Stimulated activated CD8-positive, alpha-beta memory T cell treated with anti-CD3 and anti-CD28 coated beads, Interleukin-4, amount 100 ng/mL, for 1 hour (primary cell): ENCODE measurements at regions not wholly inside any gene's neighbourhood (a gene's known extent, or its start where the extent isn't known, plus 50 kb on each side); places are given as distances from the start of the nearest gene placed in this dataset.
"Not testable (repeated sequence)": the region's sequence is repeated elsewhere in the genome, so short reads cannot be mapped to it uniquely, and the experiment has no call there.

Experiments
- DNase-seq, 2 donors: peaks; one replicate each; pipeline ENCODE4 v3.0.0-alpha.2; 2020; ENCODE audit warnings: low read depth in 2 of 2, low spot score in 1 of 2

GRCh38 chr3:155995525-155996370 lies 124.6 kb upstream of the KCNAB1 start:
- DNase-seq, result no peak

- no peak for DNase-seq
These were observed 123.5 kb upstream of the KCNAB1 start for GRCh38 chr3:155996882-155997281.

DNA sequence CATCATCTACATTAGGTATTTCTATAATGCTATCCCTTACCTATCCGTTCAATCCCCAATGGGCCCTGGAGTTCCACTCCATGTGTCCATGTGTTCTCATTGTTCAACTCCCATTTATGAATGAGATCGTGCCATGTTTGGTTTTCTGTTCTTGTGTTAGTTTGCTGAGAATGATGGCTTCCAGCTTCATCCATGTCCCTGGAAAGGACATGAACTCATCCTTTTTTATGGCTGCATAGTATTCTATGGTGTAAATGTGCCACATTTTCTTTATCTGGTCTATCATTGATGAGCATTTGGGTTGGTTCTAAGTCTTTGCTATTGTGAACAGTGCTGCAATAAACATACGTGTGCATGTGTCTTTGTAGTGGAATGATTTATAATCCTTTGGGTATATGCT lies 122.2 kb upstream of the KCNAB1 start:
- DNase-seq, result not testable (repeated sequence)

DNA sequence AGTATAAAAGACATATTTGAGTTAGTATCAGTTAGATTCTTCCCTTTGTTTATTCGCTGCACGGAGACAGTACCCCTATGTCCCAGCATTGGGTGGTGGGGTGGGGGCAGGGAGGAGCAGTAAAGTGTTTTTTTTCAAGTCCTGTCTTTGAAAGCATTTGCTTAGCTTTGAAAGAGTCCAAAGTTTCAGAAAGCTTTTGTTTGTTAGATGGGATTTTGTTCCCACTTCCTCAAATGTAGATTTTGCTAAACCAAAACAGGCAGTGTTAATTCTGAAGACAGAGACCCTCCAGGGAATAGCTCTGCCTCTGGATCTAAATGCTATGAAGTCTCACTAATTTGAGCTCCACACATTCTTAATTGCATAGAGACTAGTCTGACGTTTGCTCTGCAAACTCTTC lies 114.6 kb upstream of the KCNAB1 start:
- DNase-seq, result no peak

GRCh38 chr3:156010829-156011228 lies 109.5 kb upstream of the KCNAB1 start:
- no peak for DNase-seq

DNA sequence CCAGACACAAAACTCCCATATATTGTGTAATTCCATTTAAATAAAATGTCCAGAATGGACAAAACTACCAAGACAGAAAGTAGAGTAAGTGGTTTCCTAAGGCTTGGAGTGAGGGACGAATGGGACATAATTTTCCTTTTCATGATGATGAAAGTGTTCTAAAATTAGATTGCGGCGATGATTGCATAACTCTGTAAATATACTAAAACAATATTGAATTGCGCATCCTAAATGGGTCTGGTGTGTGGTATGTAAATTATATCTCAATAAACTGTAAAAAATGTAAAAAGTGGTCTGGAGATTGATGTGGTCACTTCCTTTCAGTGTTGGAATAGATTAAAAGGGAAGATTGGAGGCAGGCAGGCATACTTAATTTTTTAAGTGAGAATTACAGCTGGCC lies 105.9 kb upstream of the KCNAB1 start:
- no peak for DNase-seq

- DNase-seq, result no peak
These were observed 103.5 kb upstream of the KCNAB1 start for GRCh38 chr3:156016902-156017301.

GRCh38 chr3:156017352-156018030 lies 102.9 kb upstream of the KCNAB1 start:
- no peak for DNase-seq

- no peak for DNase-seq
These were observed 95.4 kb upstream of the KCNAB1 start for GRCh38 chr3:156024904-156025533.

GRCh38 chr3:156029208-156029607 lies 91.2 kb upstream of the KCNAB1 start:
- no peak for DNase-seq

DNA sequence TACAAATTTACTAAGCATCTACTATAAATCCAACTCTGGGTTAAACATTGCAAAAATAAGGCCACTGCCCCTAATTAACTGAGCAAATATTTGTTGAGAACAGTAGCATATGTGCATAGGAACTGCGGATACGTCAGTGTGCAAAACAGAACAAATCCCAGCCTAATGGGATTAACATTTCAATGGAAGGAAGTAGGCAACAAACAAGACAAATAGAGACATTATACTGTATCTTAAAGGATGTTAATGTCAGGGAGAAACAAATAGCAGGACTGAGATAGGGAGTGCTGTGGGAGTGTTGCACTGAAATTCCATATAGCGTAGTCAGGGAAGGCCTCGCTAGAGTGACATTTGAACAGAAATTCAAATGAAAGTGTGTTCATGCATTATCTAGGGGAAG lies 89.7 kb upstream of the KCNAB1 start:
- no peak for DNase-seq

DNA sequence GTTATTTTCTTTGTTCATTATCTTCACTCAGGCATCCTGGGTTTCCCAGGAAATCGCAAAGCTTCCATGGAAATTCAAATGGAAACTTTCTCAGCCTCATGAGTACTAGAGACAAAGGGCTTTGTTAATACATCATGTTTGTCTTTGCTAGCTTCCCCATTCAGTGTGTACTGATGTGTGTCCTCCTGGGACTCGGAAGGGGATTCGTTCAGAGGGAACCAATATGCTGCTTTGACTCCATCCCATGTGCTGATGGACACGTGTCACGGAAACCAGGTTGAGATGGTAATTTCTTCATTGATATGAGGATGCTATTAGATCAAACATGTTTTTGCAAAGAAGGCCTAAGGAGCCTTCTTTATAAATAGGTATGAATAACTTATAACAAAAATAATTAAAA lies 87.0 kb upstream of the KCNAB1 start:
- no peak for DNase-seq

GRCh38 chr3:156035158-156035557 lies 85.2 kb upstream of the KCNAB1 start:
- DNase-seq, result no peak

DNA sequence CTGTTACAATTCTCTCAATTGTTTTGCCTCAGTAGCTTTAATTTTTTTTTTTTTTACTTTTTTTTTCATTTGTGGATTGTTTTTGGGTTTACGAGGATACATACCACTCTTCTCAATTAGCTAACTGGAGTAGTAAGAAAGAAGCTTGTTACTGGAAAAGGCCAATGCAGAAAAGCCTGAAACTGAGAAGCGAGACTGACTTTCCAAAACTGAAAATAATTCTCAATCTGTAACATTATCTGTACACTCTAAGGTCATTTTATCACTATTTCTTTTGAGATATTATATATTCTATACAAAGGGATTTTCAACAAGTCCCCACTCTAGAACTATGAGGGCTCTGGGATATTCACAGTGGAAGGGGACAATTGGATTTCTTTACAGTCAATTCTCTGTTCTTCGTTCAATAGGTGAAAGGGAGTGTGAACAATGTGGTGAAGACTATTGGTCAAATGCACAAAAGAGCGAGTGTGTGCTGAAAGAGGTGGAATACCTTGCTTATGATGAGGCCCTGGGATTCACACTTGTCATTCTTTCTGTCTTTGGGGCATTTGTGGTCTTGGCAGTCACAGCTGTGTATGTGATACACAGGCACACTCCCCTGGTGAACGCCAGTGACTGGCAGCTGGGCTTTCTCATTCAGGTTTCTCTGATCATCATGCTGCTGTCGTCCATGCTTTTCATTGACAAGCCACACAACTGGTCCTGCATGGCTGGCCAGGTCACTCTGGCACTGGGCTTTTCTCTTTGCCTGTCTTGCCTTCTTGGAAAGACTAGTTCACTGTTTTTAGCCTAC lies 83.9 kb upstream of the KCNAB1 start:
- no peak for DNase-seq

GRCh38 chr3:156037356-156037755 lies 83.0 kb upstream of the KCNAB1 start:
- DNase-seq, result no peak

DNA sequence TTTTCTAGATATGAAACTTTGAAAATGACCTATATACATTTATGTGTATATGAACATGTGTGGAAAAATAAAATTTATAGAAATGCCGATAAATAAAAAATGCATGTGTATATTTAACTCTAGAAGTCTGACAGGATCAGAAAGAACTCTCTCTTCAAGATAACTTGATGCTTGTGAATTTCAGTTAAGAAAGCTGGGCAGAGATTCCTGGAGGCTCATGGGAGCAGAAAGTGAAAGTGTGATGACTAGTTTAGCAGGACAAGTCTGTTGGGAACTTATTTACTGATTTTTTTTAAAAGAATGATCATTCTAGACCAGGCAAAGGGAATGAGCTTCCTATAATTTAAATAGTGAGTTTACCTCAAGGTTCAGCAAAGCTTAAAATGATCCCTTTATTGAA lies 81.5 kb upstream of the KCNAB1 start:
- no peak for DNase-seq

DNA sequence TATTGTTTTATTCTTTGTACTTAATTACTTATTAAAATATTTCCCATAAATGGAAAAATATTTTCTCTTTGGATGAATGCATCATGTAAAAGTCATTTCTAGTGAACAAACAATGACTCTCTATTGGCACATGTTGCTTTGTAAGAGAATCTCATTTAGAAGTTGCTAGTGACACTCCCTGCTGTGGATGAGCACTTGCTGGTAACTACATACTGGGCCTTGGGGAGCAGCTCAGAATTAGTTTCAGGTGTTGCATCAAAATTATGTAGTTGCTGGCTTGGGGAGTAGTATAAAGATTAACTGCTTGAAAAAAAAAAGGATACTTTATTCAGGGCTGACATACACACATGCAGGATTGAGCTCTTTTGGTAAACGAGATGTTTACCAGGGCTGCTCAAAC lies 80.3 kb upstream of the KCNAB1 start:
- no peak for DNase-seq

DNA sequence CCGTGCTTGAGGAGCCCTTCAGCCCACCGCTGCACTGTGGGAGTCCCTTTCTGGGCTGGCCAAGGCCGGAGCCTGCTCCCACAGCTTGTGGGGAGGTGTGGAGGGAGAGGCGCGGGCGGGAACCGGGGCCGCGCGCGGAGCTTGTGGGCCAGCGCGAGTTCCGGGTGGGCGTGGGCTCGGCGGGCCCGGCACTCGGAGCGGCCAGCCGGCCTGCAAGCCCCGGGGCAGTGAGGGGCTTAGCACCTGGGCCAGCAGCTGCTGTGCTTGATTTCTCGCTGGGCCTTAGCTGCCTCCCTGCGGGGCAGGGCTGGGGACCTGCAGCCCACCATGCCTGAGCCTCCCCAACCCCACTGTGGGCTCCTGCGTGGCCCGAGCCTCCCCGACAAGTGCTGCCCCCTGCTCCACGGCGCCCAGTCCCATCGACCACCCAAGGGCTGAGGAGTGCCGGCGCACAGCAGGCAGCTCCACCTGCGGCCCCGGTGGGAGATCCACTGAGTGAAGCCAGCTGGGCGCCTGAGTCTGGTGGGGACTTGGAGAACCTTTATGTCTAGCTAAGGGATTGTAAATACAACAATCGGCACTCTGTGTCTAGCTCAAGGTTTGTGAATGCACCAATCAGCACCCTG lies 79.0 kb upstream of the KCNAB1 start:
- not testable (repeated sequence) for DNase-seq

GRCh38 chr3:156041856-156042255 lies 78.5 kb upstream of the KCNAB1 start:
- DNase-seq, result not testable (repeated sequence)

DNA sequence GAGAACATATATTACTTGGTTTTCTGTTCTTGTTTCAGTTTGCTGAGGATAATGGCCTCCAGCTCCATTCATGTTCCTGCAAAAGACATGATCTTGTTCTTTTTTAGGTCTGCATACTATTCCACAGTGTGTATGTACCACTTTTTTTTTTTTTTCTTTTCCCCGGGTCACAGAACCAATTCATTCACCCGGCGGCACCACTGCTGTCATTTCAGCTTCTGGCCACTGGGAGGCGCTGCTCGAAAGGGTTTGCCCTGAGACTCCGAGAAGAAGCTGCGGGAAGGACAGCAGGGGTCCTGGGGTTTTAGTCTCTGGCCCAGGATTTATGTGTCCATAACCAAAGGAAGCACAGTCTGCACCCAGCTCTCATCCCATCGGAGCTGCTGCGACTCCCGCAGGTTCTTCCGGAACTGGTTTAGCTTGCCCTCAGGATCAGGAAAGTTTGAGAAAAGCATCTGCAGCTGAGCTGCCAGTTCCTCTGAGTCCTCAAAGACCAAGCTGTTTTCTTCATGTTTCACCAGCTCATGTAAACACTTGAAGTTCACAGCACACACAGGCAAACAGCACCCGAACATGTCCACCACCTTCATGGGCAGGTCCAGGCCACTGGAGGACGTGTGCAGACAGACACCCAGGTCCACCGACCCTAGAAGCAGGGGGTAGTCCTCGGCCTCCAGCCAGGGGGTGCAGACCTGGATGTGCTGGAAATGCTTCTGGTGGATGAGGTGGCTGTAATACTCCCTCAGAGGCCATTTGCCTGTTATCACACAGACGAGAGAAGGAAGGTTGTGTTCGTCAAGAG lies 76.3 kb upstream of the KCNAB1 start:
- peak in 1 of 2 donors; percentile 10 for DNase-seq
